ENCODE measurements at regions not wholly inside any gene's neighbourhood (a gene's known extent, or its start where the extent isn't known, plus 50 kb on each side); places are given as distances from the start of the nearest gene placed in this dataset.

GRCh38 chr6:159097256-159097655 lies 52.5 kb upstream of the TAGAP start:
- no peak overlapping the region for H3K4me3 ChIP-seq (ENCODE audit: low read length)
- H3K27me3 ChIP-seq (ENCODE audit: control insufficient read depth, insufficient read depth, low read length), result no peaks in the 10 kb centered on the region
- no peak overlapping the region for H3K9ac ChIP-seq (ENCODE audit: low read length)
- H3K9me3 ChIP-seq (ENCODE audit: control insufficient read depth, low read length), result no peaks in the 10 kb centered on the region
- peaks cover 5% of the 10 kb centered on the region for H3K4me1 ChIP-seq (ENCODE audit: control insufficient read depth, insufficient read depth, low read length)
- H3K36me3 ChIP-seq (ENCODE audit: control insufficient read depth, insufficient read depth, low read length), result no peaks in the 10 kb centered on the region

GRCh38 chr6:159095616-159096015 lies 50.8 kb upstream of the TAGAP start:
- Histone ChIP-seq H3K9me3 (ENCODE audit: control insufficient read depth, low read length) (no peaks in the 10 kb centered on the region), H3K36me3 (ENCODE audit: control insufficient read depth, insufficient read depth, low read length) (no peaks in the 10 kb centered on the region), H3K27me3 (ENCODE audit: control insufficient read depth, insufficient read depth, low read length) (no peaks in the 10 kb centered on the region), H3K4me3 (ENCODE audit: low read length) (no peak overlapping the region), H3K9ac (ENCODE audit: low read length) (no peak overlapping the region), H3K4me1 (ENCODE audit: control insufficient read depth, insufficient read depth, low read length) (peaks cover 4% of the 10 kb centered on the region)

DNA sequence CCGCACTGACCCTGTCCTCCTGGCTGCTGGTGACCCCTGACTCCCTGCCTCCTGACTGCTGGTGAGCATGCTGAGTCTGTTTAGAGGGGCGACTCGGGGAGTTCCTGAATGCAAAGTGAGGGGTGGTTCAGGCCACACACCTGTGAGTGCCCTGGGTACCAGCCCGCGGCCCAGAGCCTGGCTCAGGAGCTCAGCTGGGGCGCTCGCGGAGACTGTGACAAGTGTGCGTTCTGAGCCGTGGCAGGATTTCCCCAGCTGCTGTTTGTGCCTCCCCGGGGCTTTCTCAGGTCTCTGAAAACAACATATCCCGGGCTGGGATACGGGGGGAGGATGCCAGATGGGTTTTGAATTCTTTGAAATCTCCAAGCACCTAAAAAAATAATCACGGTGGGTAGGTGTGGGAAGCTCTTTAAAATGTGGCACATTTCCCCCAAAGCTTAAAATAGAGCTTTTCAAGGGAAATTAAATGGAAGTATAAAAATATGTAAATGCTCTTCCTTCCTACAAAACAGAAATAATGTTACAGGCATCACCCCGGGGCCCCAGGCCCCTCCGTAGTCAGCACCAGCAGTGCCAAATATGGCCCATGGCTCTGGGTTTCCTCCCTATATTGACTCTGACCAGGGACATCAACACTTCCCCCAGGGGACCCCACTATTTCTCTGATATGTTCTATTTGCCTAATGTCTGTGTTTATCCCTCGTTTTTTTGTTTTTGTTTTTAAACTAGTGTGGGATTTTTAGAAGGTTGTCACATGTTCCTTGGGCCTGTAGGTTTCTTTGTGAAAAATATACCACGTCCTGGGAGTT lies 49.9 kb upstream of the TAGAP start:
- Histone ChIP-seq H3K27me3 (ENCODE audit: control insufficient read depth, insufficient read depth, low read length) (no peaks in the 10 kb centered on the region), H3K4me1 (ENCODE audit: control insufficient read depth, insufficient read depth, low read length) (no peaks in the 10 kb centered on the region), H3K4me3 (ENCODE audit: low read length) (no peak overlapping the region), H3K9me3 (ENCODE audit: control insufficient read depth, low read length) (no peaks in the 10 kb centered on the region), H3K36me3 (ENCODE audit: control insufficient read depth, insufficient read depth, low read length) (no peaks in the 10 kb centered on the region), H3K9ac (ENCODE audit: low read length) (no peak overlapping the region)
